HG03439 (cell line): ENCODE measurements at regions not wholly inside any gene's neighbourhood (a gene's known extent, or its start where the extent isn't known, plus 50 kb on each side); places are given as distances from the start of the nearest gene placed in this dataset.

ENCODE experiments used
- ATAC-seq: cut with Tn5 transposase; IDR thresholded peaks from one replicate; pipeline ENCODE4 v1.9.1; 2021; ENCODE audit warnings: mild to moderate bottlenecking, moderate library complexity; ENCODE audit not compliant: unreplicated experiment

- ATAC-seq, result no peak
These were observed 609.3 kb downstream of the IGSF11 start for GRCh38 chr3:118425272-118425837.

DNA sequence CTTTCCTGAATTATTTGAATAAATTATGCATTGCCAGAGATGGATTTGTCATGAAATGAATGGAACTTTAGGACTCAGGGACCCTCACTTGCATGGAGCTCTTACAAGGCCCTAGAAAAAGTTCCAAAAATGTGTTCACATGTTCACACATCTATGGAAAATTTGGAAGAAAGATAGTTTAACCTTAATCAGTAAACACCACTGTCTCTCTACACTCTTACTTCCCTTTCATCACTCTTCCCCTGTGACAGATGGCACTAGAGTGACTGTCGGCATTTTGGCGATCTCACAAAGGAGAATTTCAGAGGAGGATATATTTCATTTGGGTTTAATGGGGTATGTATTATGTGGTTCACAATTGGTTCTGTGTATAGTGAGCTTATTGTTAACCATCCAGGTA lies 600.8 kb downstream of the IGSF11 start:
- ATAC-seq, result no peak

- no peak for ATAC-seq
These were observed 598.7 kb downstream of the IGSF11 start for GRCh38 chr3:118435851-118436350.

GRCh38 chr3:118436697-118437262 lies 597.9 kb downstream of the IGSF11 start:
- ATAC-seq, result no peak

DNA sequence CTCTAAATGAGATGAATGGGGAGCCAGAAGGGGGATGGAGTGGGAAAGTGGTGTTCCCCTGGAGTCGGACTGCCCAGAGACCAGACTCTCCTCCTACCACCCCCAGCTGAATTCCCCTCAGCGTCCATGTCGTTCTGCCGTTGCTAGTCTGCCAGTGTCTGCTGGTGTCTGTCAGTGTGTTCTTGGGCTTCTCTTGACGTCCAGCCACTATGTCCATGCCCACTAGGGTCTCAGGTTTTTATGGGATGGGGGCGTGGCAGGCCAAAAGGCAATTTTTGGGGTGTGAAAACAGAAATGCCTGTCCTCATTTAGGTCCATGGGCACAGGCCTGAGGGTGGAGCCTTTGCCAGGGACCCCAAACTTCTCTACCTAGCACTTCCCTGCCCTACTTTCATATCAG lies 589.6 kb downstream of the IGSF11 start:
- no peak for ATAC-seq

- ATAC-seq, result no peak
These were observed 587.3 kb downstream of the IGSF11 start for GRCh38 chr3:118447339-118447738.

GRCh38 chr3:118466795-118467330 lies 567.8 kb downstream of the IGSF11 start:
- no peak for ATAC-seq

DNA sequence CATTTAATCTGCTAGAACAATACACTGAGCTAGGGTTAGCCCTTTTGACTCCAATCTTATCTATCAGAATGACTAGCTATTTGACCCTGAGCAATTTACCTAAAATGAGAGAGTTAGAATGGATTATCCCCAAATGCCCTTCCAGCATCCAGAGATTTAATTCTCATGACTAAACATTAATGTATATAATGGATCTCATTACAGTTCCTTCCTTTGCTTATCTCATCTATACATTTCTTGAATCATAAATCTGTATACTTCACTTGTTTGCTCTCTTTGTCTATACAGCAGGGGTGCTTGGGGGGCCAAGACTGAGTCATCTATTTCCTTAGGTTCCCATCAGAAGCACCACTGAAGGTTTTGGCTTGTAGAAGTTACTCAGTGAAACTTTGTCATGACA lies 565.8 kb downstream of the IGSF11 start:
- ATAC-seq, result no peak

GRCh38 chr3:118472586-118472985 lies 562.1 kb downstream of the IGSF11 start:
- ATAC-seq, result no peak

- no peak for ATAC-seq
These were observed 561.3 kb downstream of the IGSF11 start for GRCh38 chr3:118473343-118473742.

DNA sequence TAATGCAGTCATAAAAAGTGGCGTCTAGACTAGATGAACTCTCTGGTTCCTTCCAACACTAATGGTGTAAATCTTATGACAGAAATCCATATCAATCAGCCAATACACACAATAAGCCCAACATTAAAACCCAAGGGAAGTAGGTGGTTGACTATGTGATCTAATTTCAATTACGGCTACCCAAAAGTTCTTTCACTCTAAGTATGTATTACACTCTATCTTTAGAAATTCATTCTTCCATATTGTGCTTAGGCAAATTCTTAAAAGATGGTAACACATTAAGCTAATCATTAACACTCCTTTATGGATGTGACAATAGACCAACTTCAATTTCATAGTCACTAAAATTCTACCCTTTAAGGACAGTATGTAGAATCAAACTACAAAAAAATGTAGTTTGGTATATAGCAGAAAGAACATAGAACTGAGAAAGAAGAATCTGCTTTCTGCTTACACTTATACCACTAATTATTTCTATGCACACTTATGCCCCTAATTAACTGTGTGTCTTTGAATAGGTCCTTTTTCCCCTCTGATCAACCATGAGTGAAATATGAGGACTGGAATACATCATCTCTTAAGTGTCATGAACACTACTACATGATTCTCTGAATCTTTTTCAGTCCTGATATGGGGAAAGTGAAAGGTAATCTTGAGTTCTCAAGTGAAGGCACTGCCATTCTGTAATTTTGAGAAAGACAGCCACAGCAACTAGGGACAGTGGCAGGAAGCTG lies 557.6 kb downstream of the IGSF11 start:
- no peak for ATAC-seq

- no peak for ATAC-seq
These were observed 556.9 kb downstream of the IGSF11 start for GRCh38 chr3:118477768-118478167.

GRCh38 chr3:118478706-118479276 lies 555.9 kb downstream of the IGSF11 start:
- no peak for ATAC-seq

DNA sequence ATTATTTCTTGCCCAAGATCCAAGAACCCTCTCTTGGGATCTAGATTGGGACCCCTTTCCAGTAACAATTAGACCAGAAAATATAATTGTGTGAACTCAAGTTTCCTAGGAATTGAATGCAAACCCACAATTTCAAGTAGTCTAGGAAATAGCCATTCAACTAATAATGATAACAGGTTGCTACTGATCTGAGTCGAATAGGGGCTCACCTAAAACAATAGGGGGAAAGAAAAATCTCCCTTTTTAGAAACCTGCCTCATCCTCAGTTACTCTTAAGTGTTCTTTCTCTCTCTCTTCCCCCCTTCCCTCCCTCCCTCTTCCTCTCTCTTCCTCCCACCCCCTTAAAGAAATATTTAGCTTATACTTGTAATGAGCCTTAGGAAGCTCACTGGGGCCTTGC lies 555.3 kb downstream of the IGSF11 start:
- ATAC-seq, result no peak

GRCh38 chr3:118480101-118480860 lies 554.4 kb downstream of the IGSF11 start:
- no peak for ATAC-seq

DNA sequence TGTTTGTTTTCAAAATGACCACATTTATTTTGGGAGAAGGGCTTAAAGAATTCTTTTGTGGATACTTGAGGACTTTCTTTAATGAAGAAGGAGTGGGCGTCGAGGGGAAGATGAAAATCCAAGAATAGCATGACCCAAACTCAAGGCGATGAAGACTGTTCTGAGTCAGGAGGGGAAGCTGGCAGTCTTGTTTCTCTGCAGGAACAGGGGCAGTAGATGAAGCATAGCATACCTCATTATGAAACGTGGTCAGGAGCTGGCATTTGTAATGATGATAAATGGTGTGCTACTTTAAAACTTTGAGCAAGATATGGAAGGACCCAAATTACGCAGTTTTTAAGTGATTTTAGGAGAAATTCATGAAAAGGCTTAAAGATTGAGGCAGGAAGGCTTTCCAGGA lies 549.0 kb downstream of the IGSF11 start:
- no peak for ATAC-seq

DNA sequence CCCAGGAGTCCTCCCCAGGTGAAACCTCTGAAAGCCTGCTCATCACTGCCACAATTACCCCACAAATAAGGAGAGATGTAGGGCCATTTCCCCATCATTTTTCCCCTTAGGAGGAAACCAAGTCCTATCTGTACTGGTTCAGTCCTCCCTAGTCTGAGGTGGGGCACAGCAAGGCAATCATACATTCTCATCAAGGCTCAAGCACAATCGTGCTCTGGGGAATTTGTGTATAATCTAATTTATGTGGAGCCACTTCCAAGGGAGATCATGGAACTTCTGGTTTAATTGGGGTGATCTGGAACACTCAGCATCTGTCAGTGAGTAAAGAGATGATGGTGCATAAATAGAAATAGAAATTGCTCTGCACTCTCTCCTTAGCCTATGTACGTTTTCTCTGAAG lies 546.9 kb downstream of the IGSF11 start:
- no peak for ATAC-seq

DNA sequence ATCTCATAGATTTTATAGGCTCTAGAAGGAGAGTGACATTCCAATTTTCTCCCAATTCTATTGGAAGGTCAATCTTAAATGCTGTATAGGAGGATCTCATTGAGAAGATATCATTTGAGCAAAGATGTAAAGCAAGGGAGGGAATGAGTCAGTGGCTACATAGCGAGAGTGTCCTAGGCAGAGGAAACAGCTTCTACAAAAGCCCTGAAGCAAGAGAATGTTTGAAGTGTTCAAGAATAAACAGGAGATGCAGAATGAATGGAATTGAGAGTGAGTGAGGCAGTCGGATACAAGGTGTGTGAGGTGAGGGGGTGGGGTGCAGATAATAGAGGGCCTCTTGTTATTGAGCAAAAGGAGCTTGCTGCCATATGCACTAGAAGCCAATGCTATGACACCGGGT lies 545.9 kb downstream of the IGSF11 start:
- no peak for ATAC-seq

GRCh38 chr3:118495206-118495605 lies 539.4 kb downstream of the IGSF11 start:
- ATAC-seq, result no peak

DNA sequence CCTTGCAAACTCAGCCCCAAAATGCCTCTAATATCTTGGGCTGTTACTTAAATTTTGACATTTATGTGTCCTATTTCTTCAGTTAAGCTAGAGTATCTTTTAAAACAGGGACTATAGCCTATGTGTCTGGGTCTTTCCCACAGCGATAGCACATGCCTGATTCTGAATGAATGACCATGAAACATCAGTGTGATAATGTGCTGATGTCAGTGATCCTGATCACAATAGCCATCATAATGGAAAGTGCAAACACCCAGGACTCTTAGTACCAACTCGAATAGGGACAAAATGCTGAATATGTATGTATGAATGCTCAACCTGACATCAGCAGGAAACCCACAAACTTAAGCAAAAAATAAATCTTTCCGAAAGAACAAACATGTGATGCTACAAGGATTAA lies 537.4 kb downstream of the IGSF11 start:
- no peak for ATAC-seq

DNA sequence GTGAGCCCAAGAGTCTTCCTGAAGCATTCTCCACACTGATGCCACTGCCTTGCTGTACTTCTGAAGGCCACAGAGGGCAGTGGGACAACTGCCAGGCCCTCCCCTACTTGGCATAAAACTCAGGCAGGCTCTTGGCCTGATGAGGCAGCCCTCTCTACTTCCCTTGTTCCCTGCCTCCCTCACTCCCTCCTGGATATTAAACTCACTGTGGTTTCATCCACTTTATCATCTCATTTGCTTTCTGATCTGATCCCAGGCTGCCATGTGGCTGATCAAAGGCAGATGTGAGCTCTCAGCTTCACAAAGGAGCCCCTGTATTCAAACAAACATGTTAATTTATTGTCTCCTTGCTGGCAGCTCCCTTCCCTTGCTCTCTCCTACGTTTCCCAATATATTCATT lies 533.5 kb downstream of the IGSF11 start:
- ATAC-seq, result no peak
